HG03175 (cell line): ENCODE measurements at regions not wholly inside any gene's neighbourhood (a gene's known extent, or its start where the extent isn't known, plus 50 kb on each side); places are given as distances from the start of the nearest gene placed in this dataset.

Source experiments
- ATAC-seq: cut with Tn5 transposase; IDR thresholded peaks from one replicate; pipeline ENCODE4 v1.9.1; 2021; ENCODE audit warnings: mild to moderate bottlenecking, moderate library complexity; ENCODE audit not compliant: unreplicated experiment

GRCh38 chr5:77948476-77948875, 172.3 kb upstream of the TBCA start:
- no peak for ATAC-seq

- no peak for ATAC-seq
Measured at GRCh38 chr5:77947041-77947428, 170.9 kb upstream of the TBCA start.

GRCh38 chr5:77946381-77947040, 170.4 kb upstream of the TBCA start:
- ATAC-seq, result no peak

GRCh38 chr5:77945874-77946273, 169.7 kb upstream of the TBCA start:
- ATAC-seq, result no peak

DNA sequence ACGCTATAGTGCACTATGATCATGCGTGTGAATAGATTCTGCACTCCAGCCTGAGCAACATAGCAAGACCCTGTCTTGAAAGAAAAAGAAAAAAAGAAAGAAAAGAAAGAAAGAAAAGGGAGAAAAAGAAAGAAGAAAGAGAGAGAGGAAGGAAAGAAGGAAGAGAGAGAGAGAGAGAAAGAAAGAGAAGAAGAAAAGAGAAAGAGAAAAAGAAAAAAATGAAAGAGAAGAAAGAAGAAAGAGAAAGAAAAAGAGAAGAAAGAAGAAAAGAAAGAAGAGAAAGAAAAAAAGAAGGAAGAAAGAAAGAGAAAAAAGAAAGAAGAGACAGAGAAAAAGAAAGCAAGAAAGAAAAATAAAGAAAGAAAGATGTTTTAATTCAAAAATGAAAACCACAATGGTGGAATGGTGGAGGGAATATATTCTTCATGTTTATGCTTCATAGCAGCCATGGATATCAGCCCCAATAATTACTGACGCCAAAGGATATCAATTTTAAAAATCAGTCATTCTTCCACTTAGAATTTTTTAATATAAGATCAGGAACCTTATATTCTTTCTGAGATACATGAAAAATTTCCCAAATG, 168.7 kb upstream of the TBCA start:
- no peak for ATAC-seq

DNA sequence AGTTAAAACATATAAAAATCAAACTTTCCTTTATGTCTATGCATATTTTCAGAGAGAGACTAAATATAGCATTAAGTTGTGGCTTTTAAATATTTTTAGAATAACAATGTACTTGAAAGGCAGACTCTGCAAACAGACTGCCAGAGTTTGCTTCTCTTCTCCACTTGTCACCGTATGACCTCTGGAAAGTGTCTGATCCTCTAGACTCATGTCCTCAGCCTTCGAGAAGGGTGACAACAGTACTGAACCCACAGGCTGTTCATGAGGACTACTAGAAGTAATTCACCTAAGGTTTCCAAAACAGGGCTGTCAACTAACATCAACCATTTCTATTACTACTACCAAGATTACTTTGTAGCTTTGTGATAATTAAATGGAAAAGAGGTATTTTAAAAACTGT, 167.7 kb upstream of the TBCA start:
- no peak for ATAC-seq

- ATAC-seq, result no peak
Measured at GRCh38 chr5:77942578-77943239, 166.6 kb upstream of the TBCA start.

DNA sequence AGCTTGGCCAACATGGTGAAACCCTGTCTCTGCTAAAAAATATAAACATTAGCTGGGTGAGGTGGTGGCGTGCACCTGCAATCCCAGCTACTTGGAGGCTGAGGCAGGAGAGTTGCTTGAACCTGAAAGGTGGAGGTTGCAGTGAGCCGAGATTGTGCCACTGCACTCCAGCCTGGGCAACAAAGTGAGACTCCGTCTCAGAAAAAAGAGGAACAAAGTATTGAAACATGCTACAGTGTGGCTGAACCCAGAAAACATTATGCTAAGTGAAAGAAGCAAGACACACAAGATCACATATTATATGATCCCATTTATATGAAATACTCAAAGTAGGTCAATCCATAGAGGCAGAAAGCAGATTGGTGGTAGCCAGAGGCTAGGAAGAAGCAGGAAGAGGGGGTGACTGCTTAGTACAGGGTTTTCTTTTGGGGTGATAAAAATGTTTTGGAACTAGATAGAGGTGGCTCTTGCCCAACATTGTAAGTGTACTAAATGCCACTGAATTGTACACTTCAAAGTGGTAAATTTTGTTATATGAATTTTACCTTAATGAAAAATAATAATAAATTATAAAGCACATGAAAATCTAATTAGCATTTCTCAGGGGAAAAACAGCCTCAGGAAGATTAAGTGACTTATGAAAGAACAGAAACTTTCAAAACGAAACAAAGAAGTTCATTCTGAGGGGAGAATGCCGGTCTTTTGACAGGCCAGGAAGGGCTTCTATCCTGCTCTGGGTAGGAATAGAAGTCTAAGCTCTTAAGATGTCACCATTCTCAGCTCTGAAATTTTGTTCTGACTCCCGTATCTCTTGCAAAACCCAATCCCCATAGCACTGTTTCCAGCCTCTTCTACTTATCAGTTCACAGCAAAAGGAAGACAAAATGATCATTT, 161.1 kb upstream of the TBCA start:
- ATAC-seq, result peak; percentile 73

GRCh38 chr5:77936365-77936693, 160.2 kb upstream of the TBCA start:
- peak; percentile 11 for ATAC-seq

- peak; percentile 75 for ATAC-seq
Measured at GRCh38 chr5:77935506-77936364, 159.6 kb upstream of the TBCA start.

DNA sequence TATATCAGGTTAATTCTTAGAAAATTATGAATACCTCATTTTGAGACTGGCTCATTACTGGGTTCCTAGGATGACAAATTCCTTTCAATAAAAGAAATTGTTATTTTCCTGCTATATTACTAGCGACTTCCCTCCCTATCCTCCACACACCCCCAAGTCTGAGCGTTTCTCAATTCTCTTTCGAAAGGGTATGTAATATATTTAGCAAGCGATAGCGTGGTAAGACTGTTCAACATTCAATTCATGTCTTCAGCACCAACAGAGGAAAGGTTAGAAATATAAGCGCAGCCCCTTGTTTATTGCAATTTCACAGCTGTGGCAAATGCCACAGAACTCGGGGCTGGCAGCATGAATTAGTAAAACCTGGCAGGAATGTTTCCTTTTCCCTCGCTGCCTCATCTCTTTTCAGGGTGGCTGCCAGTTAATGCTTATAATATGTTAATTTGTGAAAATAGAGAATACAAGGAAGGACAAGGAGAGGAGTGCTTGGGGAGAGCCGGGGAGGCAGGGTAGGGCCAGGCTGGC, 152.7 kb upstream of the TBCA start:
- ATAC-seq, result no peak

DNA sequence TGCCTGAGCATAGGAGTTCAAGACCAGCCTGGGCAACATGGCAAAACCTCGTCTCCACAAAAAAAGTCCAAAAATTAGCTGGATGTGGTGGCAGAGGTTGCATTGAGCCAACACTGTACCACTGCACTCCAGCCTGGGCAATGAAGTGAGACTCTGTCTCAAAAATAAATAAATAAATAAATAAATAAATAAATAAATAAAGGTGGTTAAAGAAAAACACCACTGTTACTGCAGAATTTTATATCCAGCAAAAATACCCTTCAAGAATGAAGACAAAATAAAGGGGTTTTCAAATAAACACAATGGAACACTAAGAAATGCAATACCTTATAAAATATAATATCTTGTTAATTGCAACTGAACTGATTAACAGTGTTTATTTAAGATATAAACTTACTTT, 150.2 kb upstream of the TBCA start:
- ATAC-seq, result no peak

GRCh38 chr5:77925503-77925902, 149.4 kb upstream of the TBCA start:
- no peak for ATAC-seq

- ATAC-seq, result no peak
Measured at GRCh38 chr5:77924081-77924480, 147.9 kb upstream of the TBCA start.

- no peak for ATAC-seq
Measured at GRCh38 chr5:77923666-77924065, 147.5 kb upstream of the TBCA start.

- no peak for ATAC-seq
Measured at GRCh38 chr5:77921094-77921768, 145.1 kb upstream of the TBCA start.

DNA sequence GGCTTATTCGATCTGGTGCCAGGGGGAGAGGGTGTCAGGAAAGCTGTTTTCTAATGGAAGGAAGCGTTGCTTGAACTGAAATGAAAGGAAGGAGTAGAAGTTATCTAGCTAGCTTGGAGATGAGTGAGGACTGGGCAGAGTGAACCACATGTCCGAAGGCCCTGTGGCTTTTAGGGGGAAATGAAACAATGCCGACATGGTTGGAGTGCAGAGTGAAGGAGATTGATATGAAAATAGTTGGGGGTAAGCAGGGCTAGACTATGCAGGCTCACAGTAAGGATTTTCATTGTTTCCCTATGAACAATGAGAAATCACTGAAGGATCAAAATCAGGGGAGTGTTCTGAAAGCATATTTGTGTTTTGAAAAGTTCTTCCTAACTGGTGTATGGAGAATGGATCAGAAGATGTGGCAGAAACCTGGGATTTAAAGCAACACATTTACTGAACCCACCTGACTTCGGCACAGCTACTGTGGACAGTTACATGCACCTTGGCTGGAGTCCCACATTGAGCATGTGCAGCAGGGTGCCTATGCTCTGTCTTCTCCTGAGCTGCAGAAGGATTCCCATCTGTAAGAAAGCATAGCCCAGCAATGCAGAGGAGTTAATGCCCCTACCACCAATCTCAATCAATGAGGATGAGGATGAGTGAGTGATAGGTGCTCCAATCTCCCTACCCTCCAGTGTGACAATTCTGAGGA, 144.4 kb upstream of the TBCA start:
- ATAC-seq, result no peak

DNA sequence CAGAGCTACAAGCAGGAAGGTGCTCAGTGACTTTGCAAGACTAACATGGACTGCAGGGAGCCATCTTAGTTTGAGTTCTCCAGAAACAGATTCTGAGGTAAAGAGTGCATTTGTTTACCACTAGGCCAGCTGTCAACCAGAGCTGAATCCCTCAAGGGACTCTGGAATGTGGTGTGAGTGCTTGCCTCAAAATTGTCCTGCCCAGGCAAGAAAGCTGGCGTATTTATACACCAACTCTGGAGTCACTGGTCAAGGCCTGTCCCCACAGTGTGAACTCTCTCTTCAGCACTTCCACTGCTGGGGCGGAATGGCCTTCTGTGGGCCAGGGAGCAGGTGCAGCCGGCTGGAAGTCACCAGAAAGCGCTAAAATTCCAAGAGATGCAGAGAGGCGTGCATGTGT, 139.2 kb upstream of the TBCA start:
- ATAC-seq, result no peak

DNA sequence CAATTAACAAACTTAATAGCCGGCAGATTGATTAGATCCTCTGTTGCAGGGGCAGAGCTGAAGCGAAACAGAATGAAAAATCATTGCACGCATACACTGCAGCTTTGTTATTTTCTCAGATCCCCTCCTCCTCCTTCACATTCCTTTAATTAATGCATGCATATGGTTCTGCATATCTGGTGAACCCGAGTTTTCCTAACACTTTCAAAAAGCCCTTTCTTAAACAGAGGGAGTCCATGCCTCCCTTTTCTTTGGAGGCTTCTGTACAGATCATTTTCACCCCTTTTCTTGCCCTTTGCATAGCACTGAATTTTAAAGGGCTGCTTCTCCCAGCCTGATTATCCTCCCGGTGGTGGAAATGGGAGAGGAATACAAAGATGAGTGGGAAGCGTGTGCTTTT, 136.6 kb upstream of the TBCA start:
- no peak for ATAC-seq
